ENCODE measurements at regions not wholly inside any gene's neighbourhood (a gene's known extent, or its start where the extent isn't known, plus 50 kb on each side); places are given as distances from the start of the nearest gene placed in this dataset.
A peak's percentile ranks its signal among the peaks of the same experiment; 100 is the strongest.

GRCh38 chr4:135492439-135492838, 1290.8 kb upstream of the PABPC4L start:
- Histone ChIP-seq H3K36me3 (ENCODE audit: control insufficient read depth in 1 of 2, insufficient read depth in 2 of 2, low read length in 2 of 2) (no peaks in the 10 kb centered on the region), H3K9me2 (ENCODE audit: insufficient read depth) (0 out of 2 replicates have a peak, but pooled peaks cover 4% of the 10 kb centered on the region), H2AFZ (ENCODE audit: low read depth, low read length, poor library complexity, severe bottlenecking) (no peak overlapping the region), H3K4me3 (replicated peaks in 1 of 2; ENCODE audit: low read depth in 1 of 2, low read length in 2 of 2) (no peak overlapping the region), H3K27me3 (ENCODE audit: insufficient read depth, low read length) (no peaks in the 10 kb centered on the region), H3K79me2 (ENCODE audit: insufficient read depth, low read length) (no peaks in the 10 kb centered on the region), H3K9me3 (ENCODE audit: control insufficient read depth in 1 of 2, insufficient read depth in 1 of 2, low read depth in 1 of 2, low read length in 2 of 2) (no peaks in the 10 kb centered on the region), H3K27ac (ENCODE audit: low read depth, low read length) (no peak overlapping the region), H3K4me1 (ENCODE audit: control insufficient read depth in 1 of 2, insufficient read depth in 2 of 2, low read length in 2 of 2) (no peaks in the 10 kb centered on the region), H4K20me1 (ENCODE audit: insufficient read depth) (no peaks in the 10 kb centered on the region), H3K9ac (ENCODE audit: low read length) (no peak overlapping the region), H3K4me2 (ENCODE audit: low read length) (no peak overlapping the region)
- CTCF ChIA-PET, result no interaction called here
- POLR2A ChIA-PET, result no interaction called here
- DNase-seq (ENCODE audit: low read depth, low spot score) (no peak), ATAC-seq (no peak)
- no TSS peak for BruUV-seq (replicated peaks)
- intact Hi-C loops (cut with micrococcal nuclease), result no loop called here
- TF ChIP-seq CTCF (IDR thresholded peaks at IDR 0.05 in 2 of 3, conservative IDR thresholded peaks at IDR 0.05 in 1 of 3; ENCODE audit: borderline replicate concordance in 1 of 3, insufficient read depth in 1 of 3, low read depth in 2 of 3, low read length in 2 of 3), result peak in 1 of 3 experiments; percentile 2; a peak in 1 of 6 replicates
- TF ChIP-seq ELF1 (IDR thresholded peaks at IDR 0.05; ENCODE audit: borderline replicate concordance, low read depth), result no peak
- no peak for TF ChIP-seq ATF3 (IDR thresholded peaks at IDR 0.05)
- RAD21 ChIA-PET (ENCODE audit: low non-redundant PET in 1 of 2, low total read pairs in 2 of 2, uncharacterized antibody in 2 of 2, unreplicated experiment in 2 of 2), result no interaction called here

- intact Hi-C loops (cut with micrococcal nuclease), result no loop called here
- BruUV-seq (replicated peaks), result no TSS peak
- H2AFZ ChIP-seq (ENCODE audit: low read depth, low read length, poor library complexity, severe bottlenecking), result no peak overlapping the region
These were observed 1283.8 kb upstream of the PABPC4L start for GRCh38 chr4:135485371-135485770.

More at GRCh38 chr4:135485371-135485770, 1283.8 kb upstream of the PABPC4L start:
- POLR2A ChIA-PET, result no interaction called here
- RAD21 ChIA-PET (ENCODE audit: low non-redundant PET in 1 of 2, low total read pairs in 2 of 2, uncharacterized antibody in 2 of 2, unreplicated experiment in 2 of 2), result no interaction called here
- Histone ChIP-seq H3K9me3 (ENCODE audit: control insufficient read depth in 1 of 2, insufficient read depth in 1 of 2, low read depth in 1 of 2, low read length in 2 of 2) (no peaks in the 10 kb centered on the region), H3K4me2 (ENCODE audit: low read length) (no peak overlapping the region), H3K36me3 (ENCODE audit: control insufficient read depth in 1 of 2, insufficient read depth in 2 of 2, low read length in 2 of 2) (no peaks in the 10 kb centered on the region), H3K9ac (ENCODE audit: low read length) (no peak overlapping the region), H3K4me1 (ENCODE audit: control insufficient read depth in 1 of 2, insufficient read depth in 2 of 2, low read length in 2 of 2) (no peaks in the 10 kb centered on the region), H3K27ac (ENCODE audit: low read depth, low read length) (no peak overlapping the region), H3K27me3 (ENCODE audit: insufficient read depth, low read length) (no peaks in the 10 kb centered on the region), H3K9me2 (ENCODE audit: insufficient read depth) (no peaks in the 10 kb centered on the region; the same call in 1 of the 2 replicates), H3K4me3 (replicated peaks in 1 of 2; ENCODE audit: low read depth in 1 of 2, low read length in 2 of 2) (no peak overlapping the region), H4K20me1 (ENCODE audit: insufficient read depth) (no peaks in the 10 kb centered on the region), H3K79me2 (ENCODE audit: insufficient read depth, low read length) (no peaks in the 10 kb centered on the region)
- ATAC-seq (no peak), DNase-seq (ENCODE audit: low read depth, low spot score) (no peak)
- CTCF ChIA-PET, result no interaction called here
- TF ChIP-seq, protein P1, sequence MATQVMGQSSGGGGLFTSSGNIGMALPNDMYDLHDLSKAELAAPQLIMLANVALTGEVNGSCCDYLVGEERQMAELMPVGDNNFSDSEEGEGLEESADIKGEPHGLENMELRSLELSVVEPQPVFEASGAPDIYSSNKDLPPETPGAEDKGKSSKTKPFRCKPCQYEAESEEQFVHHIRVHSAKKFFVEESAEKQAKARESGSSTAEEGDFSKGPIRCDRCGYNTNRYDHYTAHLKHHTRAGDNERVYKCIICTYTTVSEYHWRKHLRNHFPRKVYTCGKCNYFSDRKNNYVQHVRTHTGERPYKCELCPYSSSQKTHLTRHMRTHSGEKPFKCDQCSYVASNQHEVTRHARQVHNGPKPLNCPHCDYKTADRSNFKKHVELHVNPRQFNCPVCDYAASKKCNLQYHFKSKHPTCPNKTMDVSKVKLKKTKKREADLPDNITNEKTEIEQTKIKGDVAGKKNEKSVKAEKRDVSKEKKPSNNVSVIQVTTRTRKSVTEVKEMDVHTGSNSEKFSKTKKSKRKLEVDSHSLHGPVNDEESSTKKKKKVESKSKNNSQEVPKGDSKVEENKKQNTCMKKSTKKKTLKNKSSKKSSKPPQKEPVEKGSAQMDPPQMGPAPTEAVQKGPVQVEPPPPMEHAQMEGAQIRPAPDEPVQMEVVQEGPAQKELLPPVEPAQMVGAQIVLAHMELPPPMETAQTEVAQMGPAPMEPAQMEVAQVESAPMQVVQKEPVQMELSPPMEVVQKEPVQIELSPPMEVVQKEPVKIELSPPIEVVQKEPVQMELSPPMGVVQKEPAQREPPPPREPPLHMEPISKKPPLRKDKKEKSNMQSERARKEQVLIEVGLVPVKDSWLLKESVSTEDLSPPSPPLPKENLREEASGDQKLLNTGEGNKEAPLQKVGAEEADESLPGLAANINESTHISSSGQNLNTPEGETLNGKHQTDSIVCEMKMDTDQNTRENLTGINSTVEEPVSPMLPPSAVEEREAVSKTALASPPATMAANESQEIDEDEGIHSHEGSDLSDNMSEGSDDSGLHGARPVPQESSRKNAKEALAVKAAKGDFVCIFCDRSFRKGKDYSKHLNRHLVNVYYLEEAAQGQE (IDR thresholded peaks at IDR 0.05; ENCODE audit: low read depth), result no peak
- TF ChIP-seq POLR2AphosphoS5 (IDR thresholded peaks at IDR 0.05; ENCODE audit: low read depth, low read length) (no peak), EZH2 (IDR thresholded peaks at IDR 0.05) (no peak), RAD21 (IDR thresholded peaks at IDR 0.05; ENCODE audit: low read depth) (no peak), SP1 (IDR thresholded peaks at IDR 0.05; ENCODE audit: low read depth) (no peak), SIN3A (IDR thresholded peaks at IDR 0.05; ENCODE audit: low read depth) (no peak), MAX (IDR thresholded peaks at IDR 0.05) (no peak)

Data from HCT116 (cell line).